ENCODE measurements at regions not wholly inside any gene's neighbourhood (a gene's known extent, or its start where the extent isn't known, plus 50 kb on each side); places are given as distances from the start of the nearest gene placed in this dataset.
"Not testable (repeated sequence)": the region's sequence is repeated elsewhere in the genome, so short reads cannot be mapped to it uniquely, and the experiment has no call there.

- H3K4me3 ChIP-seq (ENCODE audit: low read depth, low read length), result no peak overlapping the region
- no peak for DNase-seq (ENCODE audit: low read depth)
- TF ChIP-seq CTCF (IDR thresholded peaks at IDR 0.05; ENCODE audit: low read depth, low read length, missing control alignments), result no peak
Measured at GRCh38 chr12:73124480-73124879, 852.3 kb downstream of the TRHDE start.

GRCh38 chr12:73125148-73125547 lies 853.0 kb downstream of the TRHDE start:
- no peak overlapping the region for H3K4me3 ChIP-seq (ENCODE audit: low read depth, low read length)
- no peak for TF ChIP-seq CTCF (IDR thresholded peaks at IDR 0.05; ENCODE audit: low read depth, low read length, missing control alignments)
- DNase-seq (ENCODE audit: low read depth), result no peak

DNA sequence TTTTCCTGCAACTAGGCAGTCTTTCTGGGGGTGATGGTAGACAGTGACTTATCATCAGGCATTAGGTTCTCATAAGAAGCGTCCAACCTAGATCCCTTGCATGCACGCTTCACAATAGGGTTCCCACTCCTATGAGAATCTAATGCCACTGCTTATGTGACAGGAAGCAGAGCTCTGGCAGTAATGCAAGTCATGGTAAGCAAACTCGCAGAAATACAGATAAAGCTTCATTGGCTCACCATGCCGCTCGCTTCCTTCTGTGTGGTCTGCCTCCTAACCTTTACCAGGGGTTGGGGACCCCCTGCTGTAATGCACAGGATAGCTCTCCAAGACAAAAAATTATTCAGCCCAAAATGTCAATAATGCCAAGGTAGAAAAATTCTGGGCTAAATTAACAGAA lies 864.2 kb downstream of the TRHDE start:
- no peak for DNase-seq (ENCODE audit: low read depth)
- H3K4me3 ChIP-seq (ENCODE audit: low read depth, low read length), result no peak overlapping the region
- TF ChIP-seq CTCF (IDR thresholded peaks at IDR 0.05; ENCODE audit: low read depth, low read length, missing control alignments), result no peak

GRCh38 chr12:73139642-73140041 lies 867.5 kb downstream of the TRHDE start:
- not testable (repeated sequence) for DNase-seq (ENCODE audit: low read depth); H3K4me3 ChIP-seq (ENCODE audit: low read depth, low read length)

GRCh38 chr12:73158341-73158740 lies 886.2 kb downstream of the TRHDE start:
- no peak for TF ChIP-seq CTCF (IDR thresholded peaks at IDR 0.05; ENCODE audit: low read depth, low read length, missing control alignments)
- DNase-seq (ENCODE audit: low read depth), result no peak
- H3K4me3 ChIP-seq (ENCODE audit: low read depth, low read length), result no peak overlapping the region

DNA sequence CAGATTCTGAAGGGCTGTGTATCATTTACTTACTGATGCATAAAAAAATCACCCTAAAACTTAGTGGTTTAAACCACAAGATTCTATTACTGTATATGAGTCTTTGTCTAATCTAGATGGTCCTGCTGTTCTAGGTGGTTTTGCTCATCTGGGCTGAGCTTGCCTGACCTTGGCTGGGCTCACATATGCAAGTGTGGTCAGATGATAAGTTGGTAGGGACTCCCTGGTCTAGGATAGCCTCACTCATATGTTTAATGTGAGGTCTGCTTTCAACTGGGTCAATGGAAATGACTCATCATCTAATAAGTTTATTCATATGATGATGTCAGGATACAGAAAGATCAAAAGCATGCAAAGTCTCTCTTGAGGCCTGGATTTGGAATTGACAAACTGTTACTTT lies 887.8 kb downstream of the TRHDE start:
- no peak for TF ChIP-seq CTCF (IDR thresholded peaks at IDR 0.05; ENCODE audit: low read depth, low read length, missing control alignments)
- H3K4me3 ChIP-seq (ENCODE audit: low read depth, low read length), result no peak overlapping the region
- DNase-seq (ENCODE audit: low read depth), result no peak

- TF ChIP-seq CTCF (IDR thresholded peaks at IDR 0.05; ENCODE audit: low read depth, low read length, missing control alignments), result no peak
- H3K4me3 ChIP-seq (ENCODE audit: low read depth, low read length), result no peak overlapping the region
- DNase-seq (ENCODE audit: low read depth), result no peak
Measured at GRCh38 chr12:73161970-73162369, 889.8 kb downstream of the TRHDE start.

DNA sequence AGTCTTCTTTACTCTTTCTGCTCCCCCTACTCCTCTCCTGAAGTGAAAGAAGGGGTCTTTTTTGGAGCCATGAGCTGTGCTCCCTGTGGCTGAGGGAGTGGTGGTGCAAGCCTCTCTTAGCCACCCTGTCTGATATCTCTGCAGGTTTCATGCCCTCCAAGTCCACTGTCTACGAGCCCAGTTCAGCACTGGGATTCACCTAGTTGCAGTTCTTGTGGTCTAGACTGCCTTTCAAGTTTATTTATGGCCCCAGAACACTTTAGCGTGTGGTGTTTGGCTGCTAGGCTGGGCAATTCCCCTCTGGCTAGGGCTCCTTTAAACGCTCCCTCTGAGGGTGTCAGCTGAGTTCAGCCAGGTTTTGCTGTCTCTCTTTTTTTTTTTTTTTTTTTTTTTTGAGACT lies 908.6 kb downstream of the TRHDE start:
- no peak for DNase-seq (ENCODE audit: low read depth)
- H3K4me3 ChIP-seq (ENCODE audit: low read depth, low read length), result no peak overlapping the region

More for the DNA sequence above, 908.6 kb downstream of the TRHDE start:
- no peak for TF ChIP-seq CTCF (IDR thresholded peaks at IDR 0.05; ENCODE audit: low read depth, low read length, missing control alignments)
